Loucy (cell line): ENCODE measurements at regions not wholly inside any gene's neighbourhood (a gene's known extent, or its start where the extent isn't known, plus 50 kb on each side); places are given as distances from the start of the nearest gene placed in this dataset.

Source experiments
- H2AFZ ChIP-seq: fragments of 200-600 bp; sonication (generic); 2 replicates; pipeline ENCODE4 v1.6.0; 2016; ENCODE audit warnings: antibody characterized with exemption, mild to moderate bottlenecking, low read length, moderate library complexity
- H3F3A ChIP-seq: fragments of 200-600 bp; 2 replicates; pipeline ENCODE4 v1.6.0; 2016; ENCODE audit warnings: antibody characterized with exemption, low read depth, mild to moderate bottlenecking
- H3K27me3 ChIP-seq: fragments of 200-600 bp; sonication (generic); 2 replicates; pipeline ENCODE4 v1.6.1; 2014; ENCODE audit warnings: low read length, mild to moderate bottlenecking; ENCODE audit not compliant: insufficient read depth, poor library complexity, severe bottlenecking
- H3K36me3 ChIP-seq: fragments of 200-600 bp; sonication (generic); 2 replicates; pipeline ENCODE4 v1.6.1; 2016; ENCODE audit warnings: low read length; ENCODE audit not compliant: insufficient read depth
- H3K4me1 ChIP-seq: fragments of 200-600 bp; sonication (generic); 2 replicates; pipeline ENCODE4 v1.5.1; 2014; ENCODE audit warnings: low read length, mild to moderate bottlenecking; ENCODE audit not compliant: insufficient read depth, poor library complexity, severe bottlenecking
- H3K4me2 ChIP-seq: fragments of 200-600 bp; sonication (generic); 2 replicates; pipeline ENCODE4 v1.6.0; 2014; ENCODE audit warnings: antibody characterized with exemption, low read length, low read depth, mild to moderate bottlenecking; ENCODE audit not compliant: poor library complexity, severe bottlenecking
- H3K4me3 ChIP-seq: fragments of 200-600 bp; sonication (generic); 2 replicates; pipeline ENCODE4 v1.5.1; 2014; ENCODE audit warnings: low read length, mild to moderate bottlenecking, mixed read lengths; ENCODE audit not compliant: poor library complexity, severe bottlenecking
- H3K79me2 ChIP-seq: fragments of 200-600 bp; sonication (generic); 2 replicates; pipeline ENCODE4 v1.6.1; 2014; ENCODE audit warnings: low read length; ENCODE audit not compliant: insufficient read depth
- H3K9ac ChIP-seq: fragments of 200-600 bp; sonication (generic); 2 replicates; pipeline ENCODE4 v1.6.0; 2014; ENCODE audit warnings: mild to moderate bottlenecking, low read depth, low read length, moderate library complexity; ENCODE audit not compliant: poor library complexity, severe bottlenecking
- H3K9me2 ChIP-seq: fragments of 200-600 bp; sonication (generic); replicated peaks from 2 replicates; pipeline ENCODE4 v1.6.1; 2016; ENCODE audit warnings: low read depth, low read length, mixed read lengths
- H3K9me3 ChIP-seq: fragments of 200-600 bp; sonication (generic); 2 replicates; pipeline ENCODE4 v1.6.1; 2014; ENCODE audit warnings: mild to moderate bottlenecking, antibody characterized with exemption, low read length, low read depth; ENCODE audit not compliant: insufficient read depth
- H4K20me1 ChIP-seq: fragments of 200-600 bp; sonication (generic); 2 replicates; pipeline ENCODE4 v1.6.0; 2014; ENCODE audit warnings: antibody characterized with exemption, low read length, mild to moderate bottlenecking; ENCODE audit not compliant: insufficient read depth, poor library complexity, severe bottlenecking
- CTCF ChIP-seq: fragments of 200-600 bp; sonication (generic); conservative IDR thresholded peaks from 2 replicates; pipeline ENCODE4 v1.5.1; 2014; ENCODE audit warnings: mild to moderate bottlenecking, antibody characterized with exemption, low read length
- EZH2phosphoT487 ChIP-seq: fragments of 200-600 bp; IDR thresholded peaks from 2 replicates; pipeline ENCODE4 v1.6.1; 2018; ENCODE audit warnings: antibody characterized with exemption, mild to moderate bottlenecking, moderate library complexity, borderline replicate concordance

- no peak overlapping the region for H2AFZ ChIP-seq
- H3K79me2 ChIP-seq = no peaks in the 10 kb centered on the region
- H3K4me1 ChIP-seq = no peaks in the 10 kb centered on the region
- H3K9me3 ChIP-seq = no peaks in the 10 kb centered on the region
- H3K27me3 ChIP-seq = no peaks in the 10 kb centered on the region
- no peak overlapping the region for H3K4me2 ChIP-seq
- H3K4me3 ChIP-seq = no peak overlapping the region
- no peaks in the 10 kb centered on the region for H3F3A ChIP-seq
- H4K20me1 ChIP-seq = no peaks in the 10 kb centered on the region
- TF ChIP-seq CTCF (no peak), EZH2phosphoT487 (no peak)
- no peak overlapping the region for H3K9ac ChIP-seq
- no peaks in the 10 kb centered on the region for H3K9me2 ChIP-seq
- H3K36me3 ChIP-seq = no peaks in the 10 kb centered on the region
These were observed 153.5 kb downstream of the MBL2 start for GRCh38 chr10:52619052-52619451.

GRCh38 chr10:52621635-52622079 lies 150.9 kb downstream of the MBL2 start:
- Histone ChIP-seq H3K4me1 (no peaks in the 10 kb centered on the region), H3K9me2 (no peaks in the 10 kb centered on the region), H3K4me3 (no peak overlapping the region), H3K9ac (no peak overlapping the region), H3K9me3 (no peaks in the 10 kb centered on the region), H3F3A (no peaks in the 10 kb centered on the region), H3K27me3 (no peaks in the 10 kb centered on the region), H2AFZ (no peak overlapping the region), H3K4me2 (no peak overlapping the region), H4K20me1 (no peaks in the 10 kb centered on the region), H3K36me3 (no peaks in the 10 kb centered on the region), H3K79me2 (no peaks in the 10 kb centered on the region)
- no peak for TF ChIP-seq EZH2phosphoT487
- TF ChIP-seq CTCF = no peak

GRCh38 chr10:52623761-52624160 lies 148.8 kb downstream of the MBL2 start:
- Histone ChIP-seq H3K4me1 (no peaks in the 10 kb centered on the region), H3K9me2 (no peaks in the 10 kb centered on the region), H3K9me3 (no peaks in the 10 kb centered on the region), H2AFZ (no peak overlapping the region), H3F3A (no peaks in the 10 kb centered on the region), H3K27me3 (no peaks in the 10 kb centered on the region), H3K79me2 (no peaks in the 10 kb centered on the region), H3K9ac (no peak overlapping the region), H4K20me1 (no peaks in the 10 kb centered on the region), H3K4me2 (no peak overlapping the region), H3K4me3 (no peak overlapping the region), H3K36me3 (no peaks in the 10 kb centered on the region)
- TF ChIP-seq CTCF = no peak
- TF ChIP-seq EZH2phosphoT487 = no peak
